ENCODE measurements at regions not wholly inside any gene's neighbourhood (a gene's known extent, or its start where the extent isn't known, plus 50 kb on each side); places are given as distances from the start of the nearest gene placed in this dataset.
"Not testable (repeated sequence)": the region's sequence is repeated elsewhere in the genome, so short reads cannot be mapped to it uniquely, and the experiment has no call there.

- Histone ChIP-seq H3K27ac (no peak overlapping the region), H3K4me3 (no peak overlapping the region)
- no peak for TF ChIP-seq CTCF (IDR thresholded peaks at IDR 0.05)
- DNase-seq (ENCODE audit: low spot score) = no peak
Measured at GRCh38 chrX:122363112-122363795, 820.8 kb upstream of the GRIA3 start.

GRCh38 chrX:122375533-122375932 lies 808.5 kb upstream of the GRIA3 start:
- not testable (repeated sequence) for H3K4me3 ChIP-seq; DNase-seq (ENCODE audit: low spot score); H3K27ac ChIP-seq

GRCh38 chrX:122389005-122389404 lies 795.1 kb upstream of the GRIA3 start:
- no peak for TF ChIP-seq CTCF (IDR thresholded peaks at IDR 0.05)
- H3K4me3 ChIP-seq = no peak overlapping the region
- no peak overlapping the region for H3K27ac ChIP-seq
- DNase-seq (ENCODE audit: low spot score) = no peak

- no peak for DNase-seq (ENCODE audit: low spot score)
- Histone ChIP-seq H3K4me3 (no peak overlapping the region), H3K27ac (no peak overlapping the region)
- no peak for TF ChIP-seq CTCF (IDR thresholded peaks at IDR 0.05)
Measured at GRCh38 chrX:122418758-122419157, 765.3 kb upstream of the GRIA3 start.

- H3K27ac ChIP-seq = no peak overlapping the region
- no peak for TF ChIP-seq CTCF (IDR thresholded peaks at IDR 0.05)
- DNase-seq (ENCODE audit: low spot score) = no peak
- H3K4me3 ChIP-seq = no peak overlapping the region
Measured at GRCh38 chrX:122421434-122422121, 762.5 kb upstream of the GRIA3 start.

GRCh38 chrX:122422547-122422946 lies 761.5 kb upstream of the GRIA3 start:
- no peak overlapping the region for H3K27ac ChIP-seq
- H3K4me3 ChIP-seq = no peak overlapping the region
- DNase-seq (ENCODE audit: low spot score) = no peak
- no peak for TF ChIP-seq CTCF (IDR thresholded peaks at IDR 0.05)

GRCh38 chrX:122434942-122435341 lies 749.1 kb upstream of the GRIA3 start:
- no peak for DNase-seq (ENCODE audit: low spot score)
- H3K27ac ChIP-seq = no peak overlapping the region
- no peak overlapping the region for H3K4me3 ChIP-seq
- no peak for TF ChIP-seq CTCF (IDR thresholded peaks at IDR 0.05)

Data from coronary artery (tissue), 2 donors.